GM23248 (cell line): ENCODE measurements at regions not wholly inside any gene's neighbourhood (a gene's known extent, or its start where the extent isn't known, plus 50 kb on each side); places are given as distances from the start of the nearest gene placed in this dataset.

Experiments used
- EZH2 ChIP-seq: fragments of 200-600 bp; sonication (generic); IDR thresholded peaks from 2 replicates; pipeline ENCODE4 v1.6.1; 2018; ENCODE audit warnings: antibody characterized with exemption, mild to moderate bottlenecking; ENCODE audit not compliant: insufficient read depth, poor library complexity, severe bottlenecking
- EZH2phosphoT487 ChIP-seq: fragments of 200-600 bp; sonication (generic); IDR thresholded peaks from 2 replicates; pipeline ENCODE4 v1.6.1; 2018; ENCODE audit warnings: antibody characterized with exemption, moderate library complexity, mild to moderate bottlenecking, low read depth; ENCODE audit not compliant: insufficient read depth

GRCh38 chr14:43413084-43413483 lies 1094.0 kb downstream of the FSCB start:
- TF ChIP-seq EZH2phosphoT487, result no peak
- TF ChIP-seq EZH2, result no peak
